ENCODE measurements at regions not wholly inside any gene's neighbourhood (a gene's known extent, or its start where the extent isn't known, plus 50 kb on each side); places are given as distances from the start of the nearest gene placed in this dataset.
"Not testable (repeated sequence)": the region's sequence is repeated elsewhere in the genome, so short reads cannot be mapped to it uniquely, and the experiment has no call there.

DNA sequence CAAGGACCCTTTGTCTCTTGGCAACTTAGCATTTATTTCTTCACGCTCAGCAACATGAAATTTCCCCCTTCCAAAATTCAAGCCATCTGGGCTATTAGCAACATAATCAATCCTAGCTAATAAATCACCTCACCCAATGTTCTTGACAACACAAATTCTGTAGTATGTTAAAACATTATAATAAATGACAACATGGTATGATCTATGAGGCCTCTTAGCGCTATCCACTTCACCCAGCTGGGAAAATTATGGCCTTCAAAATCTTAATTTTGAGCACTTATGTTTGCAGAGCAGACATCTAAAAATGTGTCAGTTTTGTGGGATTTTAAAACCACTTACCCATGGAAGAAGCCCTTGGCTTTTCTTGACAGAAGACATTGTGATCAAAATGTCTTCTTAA is 181.9 kb downstream of the HDGFL1 start:
- DNase-seq = no peak

- no peak for DNase-seq
Observed at GRCh38 chr6:22752522-22752921, 183.2 kb downstream of the HDGFL1 start.

DNA sequence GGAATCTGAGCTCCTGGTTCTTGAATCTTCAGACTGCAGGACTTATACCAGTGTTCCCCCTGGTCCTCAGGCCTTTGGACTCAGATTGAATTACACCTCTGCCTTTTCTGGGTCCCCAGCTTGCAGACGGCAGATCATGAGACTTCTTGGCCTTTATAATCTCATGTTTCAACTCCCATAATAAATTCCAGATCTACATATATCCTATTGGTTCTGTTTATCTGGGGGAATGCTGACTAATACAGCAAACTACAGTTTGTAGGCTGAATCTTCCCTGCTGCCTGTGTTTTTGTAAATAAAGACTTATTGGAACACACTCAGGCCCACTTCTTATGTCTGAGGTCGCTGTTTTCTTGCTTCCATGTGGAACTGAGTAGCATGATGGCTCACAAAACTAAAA is 184.7 kb downstream of the HDGFL1 start:
- no peak for DNase-seq

DNA sequence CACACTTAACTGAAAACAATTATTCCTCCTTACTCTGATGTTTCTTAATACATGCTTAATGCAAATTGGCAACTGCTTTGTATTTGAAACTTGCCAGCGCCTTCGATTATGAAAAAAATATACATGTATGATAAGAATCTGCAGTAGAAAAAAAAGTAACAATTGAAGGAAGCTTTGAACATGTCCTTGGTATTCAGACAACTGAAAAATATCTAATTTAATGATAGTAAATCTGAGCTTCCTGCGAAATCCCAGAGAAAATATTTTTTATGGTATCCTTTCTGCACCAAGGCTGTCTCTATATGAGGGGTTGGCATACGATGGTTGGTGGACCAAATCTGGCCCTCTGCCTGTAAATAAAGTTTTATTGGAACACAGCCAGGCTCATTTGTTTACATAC is 186.2 kb downstream of the HDGFL1 start:
- DNase-seq = no peak

DNA sequence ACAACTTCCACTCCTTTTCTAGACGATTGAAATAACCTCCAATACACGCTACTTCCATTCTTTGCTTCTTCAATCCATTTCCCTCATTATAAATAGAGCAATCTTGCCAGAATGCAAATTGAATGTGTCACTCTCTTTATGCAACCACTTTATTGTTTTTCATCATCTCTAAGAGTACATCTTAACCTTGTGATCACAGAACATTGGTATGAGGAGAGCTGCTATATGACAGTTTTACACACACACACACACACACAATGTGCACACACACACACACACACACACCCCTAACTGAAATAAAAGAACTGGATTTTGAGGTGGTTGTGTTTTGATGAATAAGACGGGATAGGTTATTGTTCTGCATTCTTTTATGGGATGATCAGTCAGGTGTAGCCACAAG is 187.0 kb downstream of the HDGFL1 start:
- no peak for DNase-seq

DNA sequence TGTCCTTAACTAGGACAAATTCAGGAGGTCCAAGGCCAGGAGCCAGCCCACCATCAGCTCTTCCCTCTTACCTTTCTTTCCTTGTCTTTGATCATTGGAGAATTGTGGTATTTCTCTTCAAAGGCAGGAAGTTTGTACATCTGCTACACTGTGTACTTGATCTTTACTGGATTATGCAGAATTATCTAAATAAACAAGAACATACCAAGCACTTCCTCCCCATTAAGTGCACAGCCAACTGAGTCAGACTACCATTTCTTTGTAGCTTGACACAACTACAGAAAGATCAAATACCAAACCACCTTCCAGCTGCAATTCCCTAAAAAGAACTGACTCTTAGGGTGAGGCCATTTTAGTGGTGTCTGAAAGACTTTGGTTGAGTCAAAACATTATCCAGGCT is 195.1 kb downstream of the HDGFL1 start:
- no peak for DNase-seq

DNA sequence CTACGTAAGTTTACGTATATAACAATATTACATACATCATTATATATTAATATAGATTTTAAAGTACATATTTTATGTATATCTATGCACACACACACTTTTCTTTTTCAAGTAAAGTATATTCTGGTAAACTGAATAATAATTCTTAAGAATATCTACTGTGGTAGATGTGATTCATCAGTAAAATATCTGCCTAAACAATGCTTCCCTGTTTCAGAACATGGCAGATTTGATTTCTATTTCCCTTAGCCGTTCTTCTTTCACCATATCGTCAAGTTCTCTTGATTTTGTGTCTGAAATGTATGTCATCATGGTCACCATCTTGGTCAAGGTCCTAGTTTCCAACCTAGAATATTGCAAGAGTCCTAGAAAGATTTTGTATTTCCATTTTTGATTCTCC is 195.6 kb downstream of the HDGFL1 start:
- DNase-seq = no peak

GRCh38 chr6:22766979-22767378 is 197.6 kb downstream of the HDGFL1 start:
- no peak for DNase-seq

DNA sequence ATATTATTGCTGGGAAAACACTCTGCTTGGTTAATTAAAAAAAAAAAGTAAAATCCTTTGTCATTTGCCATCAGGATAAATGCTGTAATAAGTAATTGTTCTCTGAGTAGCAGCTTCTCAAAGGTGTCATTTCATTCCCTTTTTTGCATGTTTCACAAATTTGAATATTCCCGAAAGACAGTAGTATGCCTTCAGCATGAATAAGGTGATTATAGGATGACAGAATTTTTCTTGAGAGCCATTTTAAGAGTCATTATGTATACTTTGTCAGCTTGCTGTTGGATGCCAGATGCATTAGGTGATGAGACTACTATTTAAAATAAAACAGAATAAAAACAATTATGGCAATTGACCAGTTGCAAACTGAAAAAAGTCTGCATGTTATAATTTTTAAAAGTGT is 200.7 kb downstream of the HDGFL1 start:
- no peak for DNase-seq

DNA sequence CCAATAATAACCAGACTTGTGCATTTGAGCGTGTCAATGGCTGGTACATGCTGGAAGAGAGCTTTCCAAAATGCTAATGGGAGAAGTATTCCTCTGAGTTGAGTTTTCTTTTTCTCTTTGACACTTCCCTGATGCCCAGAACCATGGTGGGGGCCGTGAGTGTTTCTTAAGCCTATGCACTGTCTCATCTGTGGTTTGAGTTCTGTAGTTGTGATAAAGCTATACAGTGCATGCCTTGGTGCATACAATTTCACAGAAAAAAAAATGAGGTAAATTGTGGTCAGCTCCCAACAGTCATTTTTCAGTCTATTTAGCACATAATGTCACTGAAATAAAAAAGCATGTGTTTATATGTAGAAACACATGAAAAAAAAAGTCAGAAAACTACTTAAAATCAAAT is 204.8 kb downstream of the HDGFL1 start:
- DNase-seq = no peak

- DNase-seq = not testable (repeated sequence)
Observed at GRCh38 chr6:22778438-22778837, 209.1 kb downstream of the HDGFL1 start.

GRCh38 chr6:22779062-22779461 is 209.7 kb downstream of the HDGFL1 start:
- no peak for DNase-seq

- DNase-seq = no peak
Observed at GRCh38 chr6:22783931-22784330, 214.6 kb downstream of the HDGFL1 start.

DNA sequence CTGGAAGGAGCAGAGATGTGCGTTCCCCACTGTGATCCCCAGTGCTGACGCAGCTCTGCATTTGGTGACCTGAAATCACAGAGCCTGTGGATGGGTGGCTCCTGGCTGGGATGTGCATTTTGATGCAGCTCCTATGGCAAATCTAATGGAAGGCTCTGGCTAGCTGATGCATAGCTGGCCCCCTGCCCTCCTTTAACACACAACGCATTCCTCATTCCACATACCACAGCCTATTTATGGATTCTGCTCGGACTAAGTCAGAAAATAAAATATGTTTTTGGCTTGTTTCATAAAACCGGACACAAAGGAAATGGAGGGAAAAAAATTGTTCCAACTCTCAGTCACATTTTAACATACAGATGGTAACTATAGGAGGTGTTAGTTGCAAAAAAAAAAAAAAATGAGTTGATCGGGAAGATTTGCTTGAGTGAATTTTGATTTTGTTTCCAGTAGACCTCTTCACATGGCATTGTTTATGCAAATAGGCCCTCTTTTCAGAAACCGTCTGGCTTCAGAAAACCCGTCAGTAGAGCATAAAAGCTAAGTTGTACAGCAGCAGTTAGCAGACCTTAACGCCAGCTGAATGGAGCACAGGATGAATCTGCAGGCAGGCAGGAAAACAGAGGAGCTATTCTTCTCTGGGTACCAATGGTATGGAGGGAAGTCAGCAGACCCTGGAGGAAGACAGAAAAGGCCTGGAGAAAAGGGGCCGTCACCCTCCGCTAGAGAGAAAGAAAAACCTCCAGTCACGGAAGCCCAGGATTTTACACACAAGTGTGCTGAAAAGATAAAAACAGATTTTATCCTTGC is 215.4 kb downstream of the HDGFL1 start:
- DNase-seq = no peak

DNA sequence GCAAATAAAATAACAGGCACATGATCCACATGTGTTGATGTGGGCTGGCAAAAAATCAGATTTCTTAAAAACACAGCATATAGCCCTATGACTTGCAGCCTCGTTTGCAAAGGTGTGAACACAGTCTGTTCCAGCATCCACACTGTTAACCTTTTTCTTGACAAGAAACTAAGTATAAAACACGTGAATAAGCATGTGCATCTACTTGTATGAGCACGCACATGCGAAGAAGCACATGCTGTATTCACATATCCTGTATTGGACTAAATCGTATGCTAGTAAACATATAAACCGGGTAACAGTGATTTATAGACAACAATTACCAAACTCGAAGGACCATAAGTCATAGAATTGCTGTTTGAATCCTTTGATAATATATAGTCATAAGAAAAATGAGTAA is 218.7 kb downstream of the HDGFL1 start:
- DNase-seq = no peak

DNA sequence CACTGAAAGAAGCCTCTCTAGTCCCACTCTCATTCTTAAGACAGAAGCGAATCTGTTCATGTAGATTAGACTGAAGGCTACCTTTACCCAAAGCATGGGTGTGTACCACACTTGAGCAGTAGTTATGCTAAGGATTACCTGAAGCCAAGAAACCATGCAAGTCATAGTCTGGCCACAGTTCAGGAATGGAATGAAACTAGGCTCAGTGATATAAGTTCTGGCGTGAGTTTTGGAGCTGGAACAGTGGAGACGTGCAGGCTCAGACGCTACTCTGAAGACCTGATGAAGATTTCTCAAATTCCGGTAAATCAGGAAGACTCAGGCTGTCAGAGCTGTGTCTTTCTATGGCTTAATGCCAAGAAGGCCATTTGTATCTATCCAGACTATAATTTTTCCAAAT is 219.9 kb downstream of the HDGFL1 start:
- DNase-seq = no peak

- no peak for DNase-seq
Observed at GRCh38 chr6:22794844-22795243, 225.5 kb downstream of the HDGFL1 start.

DNA sequence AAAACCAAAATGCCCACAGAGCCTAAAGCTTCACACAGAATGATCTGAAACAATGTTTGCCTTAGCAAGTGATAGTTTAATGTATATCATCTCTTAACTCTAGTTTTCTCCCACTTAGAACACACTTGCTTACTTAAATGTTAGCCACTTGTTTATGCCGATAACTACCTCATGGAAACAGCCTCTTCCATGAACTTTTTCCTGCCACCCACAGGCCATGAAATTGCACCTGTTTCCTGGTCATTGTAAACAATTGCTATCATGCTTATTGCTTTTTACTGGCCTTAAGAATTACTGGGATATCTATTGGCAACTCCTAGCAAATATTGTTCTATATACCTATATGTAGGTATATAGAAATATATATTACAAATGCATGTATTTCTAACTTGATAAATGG is 231.1 kb downstream of the HDGFL1 start:
- no peak for DNase-seq

DNA sequence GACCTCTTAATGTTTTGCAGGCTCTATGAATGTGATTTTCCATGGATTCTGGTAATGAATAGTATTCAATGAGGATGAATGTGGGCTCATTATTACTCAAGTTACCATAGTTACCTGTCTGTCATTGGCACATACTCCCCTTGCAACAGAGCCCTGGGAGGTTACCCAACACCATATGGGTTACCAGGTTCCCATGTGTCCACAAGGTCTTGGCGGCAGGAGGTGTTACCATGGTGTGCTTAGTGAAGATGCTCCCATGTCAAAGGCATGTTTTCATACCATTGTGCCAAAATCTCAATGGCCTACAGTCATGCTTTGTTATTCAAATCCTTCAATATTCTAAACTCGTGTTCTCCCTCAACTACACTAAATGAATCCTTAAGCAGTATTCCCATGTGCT is 232.5 kb downstream of the HDGFL1 start:
- DNase-seq = no peak

DNA sequence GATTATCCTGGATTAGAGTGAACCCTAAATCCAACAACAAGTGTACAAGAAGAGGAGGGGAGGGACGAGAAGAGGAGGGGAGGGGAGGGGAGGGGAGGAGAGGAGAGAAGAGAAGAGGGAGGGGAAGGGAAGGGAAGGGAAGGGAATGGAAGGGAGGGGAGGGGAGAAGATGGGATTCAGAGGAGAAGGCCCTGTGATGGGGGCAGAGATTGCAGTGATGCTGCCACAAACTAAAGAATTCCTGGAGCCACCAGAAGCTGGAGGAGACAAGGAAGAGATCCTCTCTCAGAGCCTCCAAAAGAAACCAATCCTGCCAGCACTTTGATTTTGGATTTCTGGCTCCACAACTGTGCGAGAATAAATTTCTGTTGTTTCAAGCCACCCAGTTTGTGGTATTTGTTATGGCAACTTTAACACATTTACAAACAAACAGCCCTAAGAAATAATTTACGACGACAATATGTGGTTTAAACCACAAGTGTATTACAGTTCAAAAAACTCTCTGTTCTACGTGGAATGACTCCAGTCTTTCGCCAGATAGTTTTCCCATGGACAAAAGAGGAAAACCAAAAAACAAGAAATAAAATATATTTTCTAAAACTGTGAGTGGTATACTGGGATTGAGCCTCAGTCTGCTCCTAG is 235.4 kb downstream of the HDGFL1 start:
- no peak for DNase-seq

DNA sequence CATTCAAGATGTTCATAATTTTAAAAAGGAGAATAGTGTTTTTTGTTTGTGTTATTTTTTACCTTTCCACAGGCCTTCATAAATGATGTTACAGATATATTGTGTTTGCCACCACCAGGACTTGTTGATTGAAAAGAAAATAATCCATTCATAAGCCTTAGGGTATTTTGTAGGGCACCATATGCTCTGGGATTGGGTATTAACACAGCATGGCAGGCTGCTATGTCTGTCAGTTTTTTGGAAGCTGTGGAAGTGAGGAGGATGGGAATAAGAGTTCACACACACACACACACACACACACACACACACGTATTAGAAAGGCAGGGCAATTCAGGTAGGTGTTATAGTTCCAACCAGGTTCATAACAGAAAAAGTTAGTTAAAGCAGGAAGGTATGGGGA is 237.9 kb downstream of the HDGFL1 start:
- no peak for DNase-seq

DNA sequence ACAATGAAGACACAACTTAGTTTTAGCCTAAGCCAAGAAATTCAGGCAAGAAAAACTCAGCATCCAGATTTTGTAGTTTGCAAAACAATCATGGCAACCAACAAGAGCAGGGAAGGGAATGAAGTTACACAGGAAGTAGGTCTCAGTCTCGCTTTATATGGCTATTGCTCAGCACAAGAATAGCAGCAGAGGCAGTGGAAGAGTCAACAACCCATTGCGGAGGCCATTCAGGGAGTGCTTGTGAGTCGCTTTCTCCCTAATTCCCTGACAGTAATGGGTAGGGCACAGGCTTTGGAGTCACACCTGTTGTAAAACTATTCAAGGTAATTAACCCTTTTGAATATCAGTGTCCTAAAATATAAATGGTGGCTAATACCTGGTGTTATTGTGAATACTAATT is 238.5 kb downstream of the HDGFL1 start:
- no peak for DNase-seq

DNA sequence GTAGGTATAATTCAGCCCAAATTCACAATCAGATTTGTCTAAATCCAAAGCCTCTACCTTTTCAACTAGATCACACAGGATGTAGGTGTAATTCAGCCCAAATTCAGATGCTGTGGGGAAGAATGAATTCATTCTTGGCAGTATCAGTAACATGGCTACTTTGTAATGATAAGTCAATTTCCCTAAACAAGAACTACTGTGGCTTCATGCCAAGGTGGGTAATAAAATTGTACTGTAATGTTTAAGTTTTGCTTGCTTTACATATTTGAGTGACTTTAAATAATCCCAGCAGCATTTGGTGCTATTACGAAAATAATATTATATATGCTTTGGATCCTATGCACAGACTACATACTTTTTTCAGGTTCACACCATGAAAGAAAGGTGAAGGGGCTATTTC is 239.1 kb downstream of the HDGFL1 start:
- DNase-seq = no peak

DNA sequence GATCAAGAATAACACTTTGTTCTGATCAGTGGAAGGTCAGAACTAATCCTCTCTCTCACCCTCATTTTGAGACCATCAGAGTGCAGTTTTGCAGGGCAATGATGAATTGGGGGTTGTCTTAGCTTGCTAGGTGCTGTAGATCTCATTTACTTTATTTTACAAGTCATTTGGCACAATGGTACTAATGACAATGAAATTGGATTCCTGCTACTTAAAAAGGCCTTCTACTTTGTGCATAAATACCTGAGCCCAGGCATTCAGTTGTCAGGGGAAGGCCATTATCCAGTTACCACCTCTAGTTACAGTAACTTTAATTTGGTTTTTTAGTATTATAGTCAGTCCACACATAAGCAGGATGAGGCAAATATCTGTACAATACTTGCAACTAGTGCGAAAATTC is 240.0 kb downstream of the HDGFL1 start:
- no peak for DNase-seq

DNA sequence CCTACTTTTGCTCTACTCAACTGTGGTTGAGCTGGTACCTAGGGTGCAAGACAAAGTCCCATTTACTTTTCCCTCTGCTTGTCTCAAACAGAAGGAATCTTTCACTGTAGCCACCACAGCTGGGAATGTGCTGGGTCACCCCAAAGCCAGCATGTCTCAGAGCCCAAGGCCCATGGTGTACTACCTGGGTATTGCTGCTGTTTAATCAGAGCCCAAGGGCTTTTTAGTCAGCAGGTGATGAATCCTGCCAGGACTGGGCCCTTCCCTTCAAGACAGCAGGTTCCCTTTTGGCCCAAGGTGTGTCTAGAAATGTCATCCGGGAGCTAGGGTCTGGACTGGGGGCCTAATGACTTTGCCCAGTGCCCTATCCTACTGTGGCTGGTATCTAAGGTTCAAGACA is 249.8 kb downstream of the HDGFL1 start:
- no peak for DNase-seq
